ENCODE measurements at regions not wholly inside any gene's neighbourhood (a gene's known extent, or its start where the extent isn't known, plus 50 kb on each side); places are given as distances from the start of the nearest gene placed in this dataset.
"Not testable (repeated sequence)": the region's sequence is repeated elsewhere in the genome, so short reads cannot be mapped to it uniquely, and the experiment has no call there.

- ATAC-seq (ENCODE audit: low read depth) (no peak), DNase-seq (ENCODE audit: low spot score) (no peak)
- H3K36me3 ChIP-seq (ENCODE audit: low read depth) = no peaks in the 10 kb centered on the region
- no peaks in the 10 kb centered on the region for H3K27me3 ChIP-seq (ENCODE audit: insufficient read depth, poor library complexity, severe bottlenecking)
- no peak overlapping the region for H3K4me3 ChIP-seq (ENCODE audit: severe bottlenecking)
- TF ChIP-seq CTCF (IDR thresholded peaks at IDR 0.05; ENCODE audit: poor library complexity, severe bottlenecking) = no peak
- H3K4me1 ChIP-seq (ENCODE audit: insufficient read depth, poor library complexity, severe bottlenecking) = no peaks in the 10 kb centered on the region
- H3K9me3 ChIP-seq (ENCODE audit: severe bottlenecking) = no peaks in the 10 kb centered on the region
- H3K27ac ChIP-seq (ENCODE audit: poor library complexity, severe bottlenecking) = no peak overlapping the region
Observed at GRCh38 chr11:109051200-109051599, 370.8 kb upstream of the C11orf87 start.

- Histone ChIP-seq H3K4me3 (ENCODE audit: severe bottlenecking) (no peak overlapping the region), H3K27me3 (ENCODE audit: insufficient read depth, poor library complexity, severe bottlenecking) (no peaks in the 10 kb centered on the region), H3K9me3 (ENCODE audit: severe bottlenecking) (no peaks in the 10 kb centered on the region), H3K27ac (ENCODE audit: poor library complexity, severe bottlenecking) (no peak overlapping the region), H3K4me1 (ENCODE audit: insufficient read depth, poor library complexity, severe bottlenecking) (no peaks in the 10 kb centered on the region), H3K36me3 (ENCODE audit: low read depth) (no peaks in the 10 kb centered on the region)
- TF ChIP-seq CTCF (IDR thresholded peaks at IDR 0.05; ENCODE audit: poor library complexity, severe bottlenecking) = no peak
- ATAC-seq (ENCODE audit: low read depth) = no peak
- no peak for DNase-seq (ENCODE audit: low spot score)
Observed at GRCh38 chr11:109059402-109059801, 362.6 kb upstream of the C11orf87 start.

GRCh38 chr11:109061394-109061793, 360.6 kb upstream of the C11orf87 start:
- Histone ChIP-seq H3K27ac (ENCODE audit: poor library complexity, severe bottlenecking) (no peak overlapping the region), H3K27me3 (ENCODE audit: insufficient read depth, poor library complexity, severe bottlenecking) (no peaks in the 10 kb centered on the region), H3K9me3 (ENCODE audit: severe bottlenecking) (no peaks in the 10 kb centered on the region), H3K4me3 (ENCODE audit: severe bottlenecking) (no peak overlapping the region), H3K36me3 (ENCODE audit: low read depth) (no peaks in the 10 kb centered on the region), H3K4me1 (ENCODE audit: insufficient read depth, poor library complexity, severe bottlenecking) (no peaks in the 10 kb centered on the region)
- DNase-seq (ENCODE audit: low spot score) (no peak), ATAC-seq (ENCODE audit: low read depth) (no peak)
- TF ChIP-seq CTCF (IDR thresholded peaks at IDR 0.05; ENCODE audit: poor library complexity, severe bottlenecking) = no peak

GRCh38 chr11:109062445-109062844, 359.5 kb upstream of the C11orf87 start:
- Histone ChIP-seq H3K4me1 (ENCODE audit: insufficient read depth, poor library complexity, severe bottlenecking) (no peaks in the 10 kb centered on the region), H3K27ac (ENCODE audit: poor library complexity, severe bottlenecking) (no peak overlapping the region), H3K36me3 (ENCODE audit: low read depth) (no peaks in the 10 kb centered on the region), H3K4me3 (ENCODE audit: severe bottlenecking) (no peak overlapping the region), H3K27me3 (ENCODE audit: insufficient read depth, poor library complexity, severe bottlenecking) (no peaks in the 10 kb centered on the region), H3K9me3 (ENCODE audit: severe bottlenecking) (no peaks in the 10 kb centered on the region)
- no peak for TF ChIP-seq CTCF (IDR thresholded peaks at IDR 0.05; ENCODE audit: poor library complexity, severe bottlenecking)
- DNase-seq (ENCODE audit: low spot score) = no peak
- no peak for ATAC-seq (ENCODE audit: low read depth)

GRCh38 chr11:109062871-109063270, 359.1 kb upstream of the C11orf87 start:
- Histone ChIP-seq H3K4me1 (ENCODE audit: insufficient read depth, poor library complexity, severe bottlenecking) (no peaks in the 10 kb centered on the region), H3K27ac (ENCODE audit: poor library complexity, severe bottlenecking) (no peak overlapping the region), H3K27me3 (ENCODE audit: insufficient read depth, poor library complexity, severe bottlenecking) (no peaks in the 10 kb centered on the region), H3K9me3 (ENCODE audit: severe bottlenecking) (no peaks in the 10 kb centered on the region), H3K4me3 (ENCODE audit: severe bottlenecking) (no peak overlapping the region), H3K36me3 (ENCODE audit: low read depth) (no peaks in the 10 kb centered on the region)
- DNase-seq (ENCODE audit: low spot score) = no peak
- no peak for ATAC-seq (ENCODE audit: low read depth)
- TF ChIP-seq CTCF (IDR thresholded peaks at IDR 0.05; ENCODE audit: poor library complexity, severe bottlenecking) = no peak

- H3K4me3 ChIP-seq (ENCODE audit: severe bottlenecking); H3K27me3 ChIP-seq (ENCODE audit: insufficient read depth, poor library complexity, severe bottlenecking); H3K36me3 ChIP-seq (ENCODE audit: low read depth); ATAC-seq (ENCODE audit: low read depth); H3K27ac ChIP-seq (ENCODE audit: poor library complexity, severe bottlenecking); DNase-seq (ENCODE audit: low spot score); H3K9me3 ChIP-seq (ENCODE audit: severe bottlenecking); H3K4me1 ChIP-seq (ENCODE audit: insufficient read depth, poor library complexity, severe bottlenecking): not testable (repeated sequence)
Observed at GRCh38 chr11:109064618-109065311, 357.2 kb upstream of the C11orf87 start.
